Fibroblast of lung (primary cell): ENCODE measurements at regions not wholly inside any gene's neighbourhood (a gene's known extent, or its start where the extent isn't known, plus 50 kb on each side); places are given as distances from the start of the nearest gene placed in this dataset.

ENCODE experiments used
- DNase-seq, 2 donors: peaks; one replicate each; pipeline versions ENCODE4 v3.0.0 to v3.0.0-alpha.2; 2010; ENCODE audit warnings: low read depth in 2 of 2
- H2AFZ ChIP-seq: 2 replicates; pipeline ENCODE4 v1.5.1; 2012; ENCODE audit warnings: low read length, control low read depth, inconsistent platforms
- H3K27ac ChIP-seq: 2 replicates; pipeline ENCODE4 v1.5.1; 2011; ENCODE audit warnings: low read length, control low read depth; ENCODE audit not compliant: insufficient read depth
- H3K27me3 ChIP-seq: 2 replicates; pipeline ENCODE4 v1.5.1; 2011; ENCODE audit warnings: mild to moderate bottlenecking, low read length; ENCODE audit not compliant: control insufficient read depth, insufficient read depth
- H3K36me3 ChIP-seq: 2 replicates; pipeline ENCODE4 v1.5.1; 2011; ENCODE audit warnings: low read length; ENCODE audit not compliant: control insufficient read depth, insufficient read depth
- H3K4me1 ChIP-seq: 2 replicates; pipeline ENCODE4 v1.5.1; 2011; ENCODE audit warnings: low read length; ENCODE audit not compliant: control insufficient read depth, insufficient read depth; ENCODE audit errors: extremely low read depth
- H3K4me2 ChIP-seq: 2 replicates; pipeline ENCODE4 v1.5.1; 2011; ENCODE audit warnings: low read length, control low read depth; ENCODE audit not compliant: insufficient read depth; ENCODE audit errors: extremely low read depth
- H3K4me3 ChIP-seq, 4 experiments: fragments of 200-600 bp in 1 of 4; sonication (generic) in 1 of 4; replicated peaks in 1 of 4; 2 replicates each; pipeline ENCODE4 v1.5.1; 2011 to 2016; ENCODE audit warnings: low read length in 4 of 4, low read depth in 3 of 4, mild to moderate bottlenecking in 3 of 4, control low read depth in 2 of 4, inconsistent platforms in 1 of 4, mixed read lengths in 1 of 4; ENCODE audit not compliant: insufficient read depth in 1 of 4; ENCODE audit errors: control extremely low read depth in 1 of 4
- H3K79me2 ChIP-seq: 2 replicates; pipeline ENCODE4 v1.5.1; 2012; ENCODE audit warnings: mild to moderate bottlenecking, low read length, inconsistent platforms; ENCODE audit not compliant: control insufficient read depth, insufficient read depth
- H3K9ac ChIP-seq: 2 replicates; pipeline ENCODE4 v1.5.1; 2011; ENCODE audit warnings: mild to moderate bottlenecking, low read length, control low read depth; ENCODE audit not compliant: insufficient read depth
- H3K9me3 ChIP-seq: 2 replicates; pipeline ENCODE4 v1.5.1; 2012; ENCODE audit warnings: low read depth, low read length; ENCODE audit not compliant: control insufficient read depth, insufficient read depth
- H4K20me1 ChIP-seq: 2 replicates; pipeline ENCODE4 v1.5.1; 2011; ENCODE audit warnings: low read length; ENCODE audit not compliant: control insufficient read depth, insufficient read depth; ENCODE audit errors: extremely low read depth
- EZH2 ChIP-seq: IDR thresholded peaks from 2 replicates; pipeline ENCODE4 v1.5.1; 2012; ENCODE audit warnings: low read length, control low read depth, mild to moderate bottlenecking; ENCODE audit errors: missing control alignments
- TF ChIP-seq, protein P1 (sequence below), 2 donors: IDR thresholded peaks in 1 of 2; conservative IDR thresholded peaks in 1 of 2; 1 replicate in 1 of 2; 2 replicates in 1 of 2; pipeline ENCODE4 v1.5.1; 2011 to 2012; ENCODE audit warnings: low read length in 2 of 2, control low read depth in 1 of 2, inconsistent platforms in 1 of 2, low read depth in 1 of 2, mild to moderate bottlenecking in 1 of 2

DNA sequence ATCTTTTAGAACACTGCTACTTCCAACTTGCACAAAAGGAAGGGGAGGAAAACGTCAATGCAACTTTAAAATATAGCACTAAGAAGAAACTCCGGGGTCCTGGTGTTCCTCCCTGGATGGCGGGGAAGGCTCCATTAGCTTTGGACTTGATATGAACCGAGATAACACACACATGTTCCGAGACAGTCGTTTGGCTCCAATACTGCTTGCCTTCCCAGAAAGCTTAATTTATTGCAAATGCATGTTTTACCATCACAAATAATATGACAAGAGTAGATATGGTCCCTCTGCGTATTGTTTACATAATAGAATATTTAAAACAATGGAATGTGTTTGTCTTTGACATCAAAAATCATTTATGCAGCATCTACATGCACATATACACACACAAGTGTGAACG lies 87.6 kb upstream of the CLMN start:
- no peaks in the 10 kb centered on the region for H3K27me3 ChIP-seq
- no peak for DNase-seq
- no peak overlapping the region for H3K4me3 ChIP-seq
- H4K20me1 ChIP-seq: no peaks in the 10 kb centered on the region
- no peaks in the 10 kb centered on the region for H3K36me3 ChIP-seq
- no peak overlapping the region for H3K27ac ChIP-seq
- H3K4me2 ChIP-seq: no peak overlapping the region
- no peaks in the 10 kb centered on the region for H3K79me2 ChIP-seq
- H3K9me3 ChIP-seq: no peaks in the 10 kb centered on the region
- H2AFZ ChIP-seq: no peak overlapping the region
- no peak overlapping the region for H3K9ac ChIP-seq
- no peaks in the 10 kb centered on the region for H3K4me1 ChIP-seq
- TF ChIP-seq, protein P1, sequence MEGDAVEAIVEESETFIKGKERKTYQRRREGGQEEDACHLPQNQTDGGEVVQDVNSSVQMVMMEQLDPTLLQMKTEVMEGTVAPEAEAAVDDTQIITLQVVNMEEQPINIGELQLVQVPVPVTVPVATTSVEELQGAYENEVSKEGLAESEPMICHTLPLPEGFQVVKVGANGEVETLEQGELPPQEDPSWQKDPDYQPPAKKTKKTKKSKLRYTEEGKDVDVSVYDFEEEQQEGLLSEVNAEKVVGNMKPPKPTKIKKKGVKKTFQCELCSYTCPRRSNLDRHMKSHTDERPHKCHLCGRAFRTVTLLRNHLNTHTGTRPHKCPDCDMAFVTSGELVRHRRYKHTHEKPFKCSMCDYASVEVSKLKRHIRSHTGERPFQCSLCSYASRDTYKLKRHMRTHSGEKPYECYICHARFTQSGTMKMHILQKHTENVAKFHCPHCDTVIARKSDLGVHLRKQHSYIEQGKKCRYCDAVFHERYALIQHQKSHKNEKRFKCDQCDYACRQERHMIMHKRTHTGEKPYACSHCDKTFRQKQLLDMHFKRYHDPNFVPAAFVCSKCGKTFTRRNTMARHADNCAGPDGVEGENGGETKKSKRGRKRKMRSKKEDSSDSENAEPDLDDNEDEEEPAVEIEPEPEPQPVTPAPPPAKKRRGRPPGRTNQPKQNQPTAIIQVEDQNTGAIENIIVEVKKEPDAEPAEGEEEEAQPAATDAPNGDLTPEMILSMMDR (conservative IDR thresholded peaks at IDR 0.05 in 1 of 2, IDR thresholded peaks at IDR 0.05 in 1 of 2; ENCODE audit: low read depth in 1 of 2, low read length in 2 of 2): no peak
- TF ChIP-seq EZH2: no peak

DNA sequence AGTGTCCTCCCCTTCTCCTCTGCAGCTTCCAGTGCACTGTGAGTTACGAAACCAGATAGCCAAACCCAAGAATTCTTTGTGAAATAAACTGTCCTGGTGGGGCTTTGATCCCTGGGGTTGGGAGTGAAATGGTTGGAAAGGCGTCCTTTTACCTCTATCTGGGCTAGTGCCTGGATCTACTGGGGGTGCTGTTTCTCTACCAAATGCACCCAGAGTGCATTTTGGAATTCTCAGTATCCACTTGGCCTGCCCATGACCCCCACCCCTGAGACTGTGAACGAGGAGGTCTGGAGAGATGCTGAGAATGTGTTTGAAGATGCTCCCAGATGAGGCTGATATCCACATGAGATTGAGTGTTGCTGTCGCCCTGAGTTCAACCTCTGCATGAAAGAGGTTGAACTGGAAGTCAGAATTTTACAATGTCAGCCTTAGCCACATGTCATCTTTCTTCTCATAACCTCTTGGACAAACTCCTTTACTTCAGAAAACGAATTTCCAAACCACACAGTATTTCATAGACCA lies 87.1 kb upstream of the CLMN start:
- H3K27ac ChIP-seq: no peak overlapping the region
- no peak for TF ChIP-seq EZH2
- TF ChIP-seq, protein P1 (conservative IDR thresholded peaks at IDR 0.05 in 1 of 2, IDR thresholded peaks at IDR 0.05 in 1 of 2; ENCODE audit: low read depth in 1 of 2, low read length in 2 of 2): no peak

DNA sequence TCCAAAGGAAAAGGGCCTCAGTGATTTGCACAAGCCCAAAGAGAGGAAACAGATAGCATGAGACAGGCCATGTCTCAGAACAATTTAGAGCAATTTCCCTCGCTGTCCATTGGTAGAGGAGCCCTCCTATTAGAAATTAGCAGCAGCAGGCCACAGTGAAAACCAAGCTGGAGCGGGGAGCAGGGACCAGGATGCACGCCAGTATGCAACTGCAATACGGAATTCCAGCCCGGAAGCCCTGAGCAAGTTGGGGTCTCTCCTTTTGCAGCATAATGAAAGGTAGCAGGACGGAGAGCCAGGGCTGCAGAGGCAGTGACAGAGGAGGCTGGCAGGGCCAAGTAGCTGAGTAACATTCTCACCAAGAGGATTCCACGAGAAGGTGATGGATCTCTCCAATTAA lies 84.9 kb upstream of the CLMN start:
- DNase-seq: no peak
- Histone ChIP-seq H4K20me1 (no peaks in the 10 kb centered on the region), H3K4me2 (no peak overlapping the region), H2AFZ (no peak overlapping the region), H3K4me1 (no peaks in the 10 kb centered on the region), H3K27me3 (no peaks in the 10 kb centered on the region), H3K36me3 (no peaks in the 10 kb centered on the region), H3K79me2 (no peaks in the 10 kb centered on the region), H3K9me3 (no peaks in the 10 kb centered on the region), H3K4me3 (no peak overlapping the region), H3K9ac (no peak overlapping the region), H3K27ac (no peak overlapping the region)
- TF ChIP-seq, protein P1 (conservative IDR thresholded peaks at IDR 0.05 in 1 of 2, IDR thresholded peaks at IDR 0.05 in 1 of 2; ENCODE audit: low read depth in 1 of 2, low read length in 2 of 2): no peak
- no peak for TF ChIP-seq EZH2

More for the DNA sequence above, 87.1 kb upstream of the CLMN start:
- H3K27me3 ChIP-seq: no peaks in the 10 kb centered on the region
- H3K4me1 ChIP-seq: no peaks in the 10 kb centered on the region
- no peak overlapping the region for H2AFZ ChIP-seq
- no peak overlapping the region for H3K4me3 ChIP-seq
- H3K9ac ChIP-seq: no peak overlapping the region
- H3K4me2 ChIP-seq: no peak overlapping the region
- no peak for DNase-seq
- no peaks in the 10 kb centered on the region for H3K9me3 ChIP-seq
- no peaks in the 10 kb centered on the region for H4K20me1 ChIP-seq
- H3K36me3 ChIP-seq: no peaks in the 10 kb centered on the region
- no peaks in the 10 kb centered on the region for H3K79me2 ChIP-seq
